ENCODE measurements at regions not wholly inside any gene's neighbourhood (a gene's known extent, or its start where the extent isn't known, plus 50 kb on each side); places are given as distances from the start of the nearest gene placed in this dataset.

DNA sequence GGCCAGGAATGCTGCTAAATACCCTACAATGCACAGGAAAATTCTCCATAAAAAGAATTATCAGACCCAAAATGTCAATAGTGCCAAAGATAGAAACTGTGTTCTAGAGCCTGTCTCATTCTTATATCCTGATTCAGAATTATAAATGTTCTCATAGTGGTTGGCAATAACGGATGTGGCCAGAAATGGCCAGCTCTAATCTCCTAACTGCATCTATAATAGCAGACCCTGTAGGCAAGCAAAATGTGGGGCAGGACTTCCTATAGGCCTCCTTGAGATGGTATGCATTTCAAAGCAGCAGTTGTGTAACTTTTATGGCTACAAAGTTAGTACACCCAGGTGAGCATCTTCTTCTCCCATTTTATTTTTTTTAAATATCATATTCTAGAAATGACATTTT, 95.9 kb upstream of the SGIP1 start:
- Mint-ChIP-seq H3K4me3 (no peak overlapping the region), H3K27me3 (ENCODE audit: low read depth) (no peaks in the 10 kb centered on the region), H3K4me1 (peaks cover 14 to 34% of the 10 kb centered on the region in 2 experiments), H3K36me3 (ENCODE audit: insufficient read depth in 1 of 3, low read depth in 3 of 3) (no peaks in the 10 kb centered on the region), H3K27ac (no peak overlapping the region), H3K9me3 (no peaks in the 10 kb centered on the region; a peak in 1 of 5 replicates)
- Histone ChIP-seq H4K91ac (ENCODE audit: insufficient read length, low read depth, low read length) (no peak overlapping the region), H3K4me2 (ENCODE audit: insufficient read depth, insufficient read length, low read length) (no peak overlapping the region), H3K27ac (ENCODE audit: insufficient read length, low read depth, low read length) (no peak overlapping the region), H2AFZ (ENCODE audit: low read length) (no peak overlapping the region), H4K5ac (ENCODE audit: insufficient read length, low read depth, low read length) (no peak overlapping the region), H2BK15ac (ENCODE audit: low read depth, low read length) (no peak overlapping the region), H4K8ac (replicated peaks; ENCODE audit: insufficient read length, low read depth, low read length) (no peak overlapping the region), H3K23me2 (ENCODE audit: insufficient read length, low read depth, low read length, poor library complexity, severe bottlenecking) (no peaks in the 10 kb centered on the region), H3K4me1 (ENCODE audit: insufficient read depth, low read length) (peaks cover 2% of the 10 kb centered on the region; the same call in 1 of the 2 replicates), H3K23ac (ENCODE audit: insufficient read length, low read depth, low read length) (no peak overlapping the region), H3K4ac (ENCODE audit: low read depth, low read length) (no peak overlapping the region), H4K20me1 (ENCODE audit: control insufficient read depth, insufficient read depth, insufficient read length) (no peaks in the 10 kb centered on the region), H3K27me3 (ENCODE audit: insufficient read depth, low read length) (no peaks in the 10 kb centered on the region), H3K14ac (ENCODE audit: insufficient read depth, low read length) (no peak overlapping the region), H3K18ac (ENCODE audit: insufficient read length, low read depth, low read length) (no peak overlapping the region), H3K9ac (ENCODE audit: extremely low read depth, insufficient read length, low read length) (no peak overlapping the region), H2AK5ac (ENCODE audit: insufficient read length, low read length) (no peak overlapping the region), H3K79me2 (ENCODE audit: insufficient read depth, low read length) (no peaks in the 10 kb centered on the region), H2BK120ac (ENCODE audit: low read depth, low read length, poor library complexity, severe bottlenecking) (no peak overlapping the region), H2BK20ac (ENCODE audit: low read depth, low read length, poor library complexity, severe bottlenecking) (no peak overlapping the region), H3K79me1 (ENCODE audit: insufficient read depth, low read depth, low read length, poor library complexity, severe bottlenecking) (no peaks in the 10 kb centered on the region), H3T11ph (ENCODE audit: low read length) (no peak overlapping the region), H2BK5ac (ENCODE audit: insufficient read length, low read length) (no peak overlapping the region), H3K56ac (ENCODE audit: insufficient read length, low read depth, low read length) (no peak overlapping the region), H3K9me3 (ENCODE audit: control insufficient read depth, low read depth, low read length) (no peaks in the 10 kb centered on the region), H2BK12ac (ENCODE audit: insufficient read length, low read depth, low read length) (no peak overlapping the region)
- TF ChIP-seq, protein P1, sequence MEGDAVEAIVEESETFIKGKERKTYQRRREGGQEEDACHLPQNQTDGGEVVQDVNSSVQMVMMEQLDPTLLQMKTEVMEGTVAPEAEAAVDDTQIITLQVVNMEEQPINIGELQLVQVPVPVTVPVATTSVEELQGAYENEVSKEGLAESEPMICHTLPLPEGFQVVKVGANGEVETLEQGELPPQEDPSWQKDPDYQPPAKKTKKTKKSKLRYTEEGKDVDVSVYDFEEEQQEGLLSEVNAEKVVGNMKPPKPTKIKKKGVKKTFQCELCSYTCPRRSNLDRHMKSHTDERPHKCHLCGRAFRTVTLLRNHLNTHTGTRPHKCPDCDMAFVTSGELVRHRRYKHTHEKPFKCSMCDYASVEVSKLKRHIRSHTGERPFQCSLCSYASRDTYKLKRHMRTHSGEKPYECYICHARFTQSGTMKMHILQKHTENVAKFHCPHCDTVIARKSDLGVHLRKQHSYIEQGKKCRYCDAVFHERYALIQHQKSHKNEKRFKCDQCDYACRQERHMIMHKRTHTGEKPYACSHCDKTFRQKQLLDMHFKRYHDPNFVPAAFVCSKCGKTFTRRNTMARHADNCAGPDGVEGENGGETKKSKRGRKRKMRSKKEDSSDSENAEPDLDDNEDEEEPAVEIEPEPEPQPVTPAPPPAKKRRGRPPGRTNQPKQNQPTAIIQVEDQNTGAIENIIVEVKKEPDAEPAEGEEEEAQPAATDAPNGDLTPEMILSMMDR (conservative IDR thresholded peaks at IDR 0.05), result no peak
- WGBS (ENCODE audit: extremely low coverage, insufficient read length, low lambda C conversion rate), result no CpG with 5 or more reads among the region's 1 CpG
- DNase-seq, result no peak

Data from H9 (cell line).